ENCODE measurements at regions not wholly inside any gene's neighbourhood (a gene's known extent, or its start where the extent isn't known, plus 50 kb on each side); places are given as distances from the start of the nearest gene placed in this dataset.

GRCh38 chr20:11140359-11140758, 466.6 kb upstream of the JAG1 start:
- TF ChIP-seq POLR2A (IDR thresholded peaks at IDR 0.05; ENCODE audit: borderline replicate concordance, extremely low read depth, insufficient read depth, insufficient read length), result no peak
- no peak for TF ChIP-seq EZH2 (IDR thresholded peaks at IDR 0.05)
- no peak for TF ChIP-seq ZNF274 (IDR thresholded peaks at IDR 0.05; ENCODE audit: low read depth, low read length)
